KMS-11 (cell line): ENCODE measurements at regions not wholly inside any gene's neighbourhood (a gene's known extent, or its start where the extent isn't known, plus 50 kb on each side); places are given as distances from the start of the nearest gene placed in this dataset.

ENCODE experiments used
- H2AFZ ChIP-seq: fragments of 200-600 bp; sonication (generic); 2 replicates; pipeline ENCODE4 v1.6.1; 2016; ENCODE audit warnings: antibody characterized with exemption, mixed run types, low read depth
- H3K27ac ChIP-seq: fragments of 200-600 bp; sonication (generic); 2 replicates; pipeline ENCODE4 v1.6.1; 2016; ENCODE audit warnings: mild to moderate bottlenecking, mixed run types
- H3K27me3 ChIP-seq: fragments of 200-600 bp; sonication (generic); 2 replicates; pipeline ENCODE4 v1.6.1; 2017; ENCODE audit warnings: mild to moderate bottlenecking, low read depth, mixed run types, moderate library complexity; ENCODE audit not compliant: insufficient read depth
- H3K36me3 ChIP-seq: fragments of 200-600 bp; sonication (generic); 2 replicates; pipeline ENCODE4 v1.6.1; 2017; ENCODE audit warnings: mild to moderate bottlenecking, mixed run types; ENCODE audit not compliant: insufficient read depth
- H3K4me1 ChIP-seq: fragments of 200-600 bp; sonication (generic); 2 replicates; pipeline ENCODE4 v1.6.1; 2016; ENCODE audit warnings: mild to moderate bottlenecking, low read depth, mixed run types; ENCODE audit not compliant: poor library complexity, severe bottlenecking
- H3K4me2 ChIP-seq: fragments of 200-600 bp; sonication (generic); 2 replicates; pipeline ENCODE4 v1.7.0; 2016; ENCODE audit warnings: mild to moderate bottlenecking, mixed run types
- H3K4me3 ChIP-seq: fragments of 200-600 bp; sonication (generic); IDR thresholded peaks from 2 replicates; pipeline ENCODE4 v1.6.1; 2017; ENCODE audit warnings: low read depth, low read length, mixed read lengths; ENCODE audit not compliant: insufficient read depth
- H3K79me2 ChIP-seq: fragments of 200-600 bp; sonication (generic); 2 replicates; pipeline ENCODE4 v1.6.1; 2016; ENCODE audit warnings: low read depth, mixed run types; ENCODE audit not compliant: insufficient read depth
- H3K9ac ChIP-seq: fragments of 200-600 bp; sonication (generic); 2 replicates; pipeline ENCODE4 v1.6.1; 2016; ENCODE audit warnings: mild to moderate bottlenecking, mixed run types
- H4K20me1 ChIP-seq: fragments of 200-600 bp; sonication (generic); 2 replicates; pipeline ENCODE4 v1.6.1; 2016; ENCODE audit warnings: mild to moderate bottlenecking, mixed run types; ENCODE audit not compliant: insufficient read depth
- CTCF ChIP-seq: fragments of 200-600 bp; sonication (generic); conservative IDR thresholded peaks from 2 replicates; pipeline ENCODE4 v1.6.1; 2017; ENCODE audit warnings: low read depth, mild to moderate bottlenecking, antibody characterized with exemption, low read length, moderate library complexity, mixed read lengths

GRCh38 chr3:43866529-43867353 is 176.0 kb downstream of the ABHD5 start:
- Histone ChIP-seq H3K4me3 (no peak overlapping the region), H3K4me2 (no peak overlapping the region), H2AFZ (no peak overlapping the region), H3K27ac (no peak overlapping the region), H3K36me3 (no peaks in the 10 kb centered on the region), H3K4me1 (no peaks in the 10 kb centered on the region), H3K79me2 (no peaks in the 10 kb centered on the region), H3K27me3 (no peaks in the 10 kb centered on the region), H4K20me1 (no peaks in the 10 kb centered on the region), H3K9ac (no peak overlapping the region)
- no peak for TF ChIP-seq CTCF

GRCh38 chr3:43867436-43868072 is 176.8 kb downstream of the ABHD5 start:
- H3K4me2 ChIP-seq: no peak overlapping the region

GRCh38 chr3:43869491-43869890 is 178.8 kb downstream of the ABHD5 start:
- Histone ChIP-seq H2AFZ (no peak overlapping the region), H4K20me1 (no peaks in the 10 kb centered on the region), H3K4me3 (no peak overlapping the region), H3K27me3 (no peaks in the 10 kb centered on the region), H3K27ac (no peak overlapping the region), H3K4me2 (no peak overlapping the region), H3K4me1 (no peaks in the 10 kb centered on the region), H3K79me2 (no peaks in the 10 kb centered on the region), H3K9ac (no peak overlapping the region), H3K36me3 (no peaks in the 10 kb centered on the region)
- TF ChIP-seq CTCF: no peak

More at GRCh38 chr3:43867436-43868072, 176.8 kb downstream of the ABHD5 start:
- H3K27me3 ChIP-seq: no peaks in the 10 kb centered on the region
- no peaks in the 10 kb centered on the region for H4K20me1 ChIP-seq
- H2AFZ ChIP-seq: no peak overlapping the region
- no peak overlapping the region for H3K27ac ChIP-seq
- no peak for TF ChIP-seq CTCF
- no peaks in the 10 kb centered on the region for H3K79me2 ChIP-seq
- H3K9ac ChIP-seq: no peak overlapping the region
- H3K4me1 ChIP-seq: no peaks in the 10 kb centered on the region
- no peaks in the 10 kb centered on the region for H3K36me3 ChIP-seq
- no peak overlapping the region for H3K4me3 ChIP-seq

DNA sequence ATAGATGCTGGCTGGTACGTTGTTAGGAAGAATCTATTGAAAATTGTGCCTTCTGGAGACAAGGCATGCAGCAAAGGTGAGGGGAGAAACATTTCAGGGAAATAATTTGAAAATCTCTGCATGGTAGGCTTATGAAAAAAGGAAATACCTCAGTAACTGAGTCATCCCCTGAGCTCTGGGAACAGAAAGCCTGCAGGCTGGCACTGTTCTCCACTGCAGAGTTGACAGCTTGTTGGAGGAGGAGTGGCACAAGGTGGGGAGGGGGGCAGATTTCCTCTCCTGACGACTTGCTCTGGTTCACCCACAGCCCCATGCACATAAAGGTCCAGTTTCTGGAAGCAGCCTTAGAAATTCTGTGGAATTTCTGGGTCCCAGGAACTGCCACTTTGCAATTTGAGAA is 179.4 kb downstream of the ABHD5 start:
- no peaks in the 10 kb centered on the region for H3K27me3 ChIP-seq
- no peak overlapping the region for H3K9ac ChIP-seq
- no peaks in the 10 kb centered on the region for H3K79me2 ChIP-seq
- H2AFZ ChIP-seq: no peak overlapping the region
- H3K4me2 ChIP-seq: no peak overlapping the region
- H3K4me1 ChIP-seq: no peaks in the 10 kb centered on the region
- TF ChIP-seq CTCF: no peak
- H3K4me3 ChIP-seq: no peak overlapping the region
- no peaks in the 10 kb centered on the region for H3K36me3 ChIP-seq
- no peak overlapping the region for H3K27ac ChIP-seq
- H4K20me1 ChIP-seq: no peaks in the 10 kb centered on the region
